ENCODE measurements at regions not wholly inside any gene's neighbourhood (a gene's known extent, or its start where the extent isn't known, plus 50 kb on each side); places are given as distances from the start of the nearest gene placed in this dataset.

- Histone ChIP-seq H3K4me3 (ENCODE audit: insufficient read depth, low read depth, low read length) (no peak overlapping the region), H3K79me2 (ENCODE audit: insufficient read depth, low read length) (no peaks in the 10 kb centered on the region), H3K27me3 (ENCODE audit: insufficient read depth, low read length) (no peaks in the 10 kb centered on the region), H3K4me1 (ENCODE audit: insufficient read depth, low read length) (no peaks in the 10 kb centered on the region), H4K20me1 (ENCODE audit: insufficient read depth, low read length) (no peaks in the 10 kb centered on the region), H3K4me2 (ENCODE audit: low read length) (no peak overlapping the region), H3K27ac (ENCODE audit: low read depth, low read length) (no peak overlapping the region), H3K9ac (ENCODE audit: low read length) (no peak overlapping the region), H2AFZ (ENCODE audit: low read depth, low read length) (no peak overlapping the region), H3K36me3 (ENCODE audit: insufficient read depth, low read length) (no peaks in the 10 kb centered on the region), H3K9me3 (ENCODE audit: insufficient read depth, low read depth, low read length) (no peaks in the 10 kb centered on the region)
- no peak for TF ChIP-seq EZH2 (IDR thresholded peaks at IDR 0.05; ENCODE audit: insufficient read depth, low read length)
- TF ChIP-seq CTCF (IDR thresholded peaks at IDR 0.05; ENCODE audit: insufficient read depth, low read depth, low read length), result no peak
- Mint-ChIP-seq H3K4me1 (ENCODE audit: low read depth, unreplicated experiment) (peaks cover 23% of the 10 kb centered on the region), H3K4me3 (ENCODE audit: unreplicated experiment) (no peak overlapping the region), H3K27me3 (ENCODE audit: low read depth, unreplicated experiment) (no peaks in the 10 kb centered on the region), H3K27ac (ENCODE audit: unreplicated experiment) (no peak overlapping the region), H3K36me3 (ENCODE audit: low read depth, unreplicated experiment) (no peaks in the 10 kb centered on the region), H3K9me3 (ENCODE audit: unreplicated experiment) (no peaks in the 10 kb centered on the region)
- FAIRE-seq (no peak), DNase-seq (ENCODE audit: low read depth) (peak; percentile 27)
Observed at GRCh38 chr5:88954511-88954910, 71.5 kb upstream of the MEF2C start.

GRCh38 chr5:88952996-88953643 lies 70.1 kb upstream of the MEF2C start:
- no peak overlapping the region for H3K27ac Mint-ChIP-seq (ENCODE audit: unreplicated experiment)
- H3K36me3 Mint-ChIP-seq (ENCODE audit: low read depth, unreplicated experiment), result no peaks in the 10 kb centered on the region
- Histone ChIP-seq H3K36me3 (ENCODE audit: insufficient read depth, low read length) (no peaks in the 10 kb centered on the region), H2AFZ (ENCODE audit: low read depth, low read length) (no peak overlapping the region), H4K20me1 (ENCODE audit: insufficient read depth, low read length) (no peaks in the 10 kb centered on the region), H3K4me3 (ENCODE audit: insufficient read depth, low read depth, low read length) (no peak overlapping the region), H3K9me3 (ENCODE audit: insufficient read depth, low read depth, low read length) (no peaks in the 10 kb centered on the region), H3K9ac (ENCODE audit: low read length) (no peak overlapping the region), H3K27me3 (ENCODE audit: insufficient read depth, low read length) (no peaks in the 10 kb centered on the region), H3K79me2 (ENCODE audit: insufficient read depth, low read length) (no peaks in the 10 kb centered on the region), H3K27ac (ENCODE audit: low read depth, low read length) (no peak overlapping the region), H3K4me2 (ENCODE audit: low read length) (no peak overlapping the region), H3K4me1 (ENCODE audit: insufficient read depth, low read length) (no peaks in the 10 kb centered on the region)
- no peaks in the 10 kb centered on the region for H3K9me3 Mint-ChIP-seq (ENCODE audit: unreplicated experiment)
- no peak for TF ChIP-seq EZH2 (IDR thresholded peaks at IDR 0.05; ENCODE audit: insufficient read depth, low read length)
- TF ChIP-seq CTCF (IDR thresholded peaks at IDR 0.05; ENCODE audit: insufficient read depth, low read depth, low read length), result no peak
- H3K27me3 Mint-ChIP-seq (ENCODE audit: low read depth, unreplicated experiment), result peaks cover 4% of the 10 kb centered on the region
- FAIRE-seq (no peak), DNase-seq (ENCODE audit: low read depth) (no peak)
- H3K4me1 Mint-ChIP-seq (ENCODE audit: low read depth, unreplicated experiment), result peaks cover 23% of the 10 kb centered on the region
- no peak overlapping the region for H3K4me3 Mint-ChIP-seq (ENCODE audit: unreplicated experiment)

- no peak overlapping the region for H3K4me2 ChIP-seq (ENCODE audit: low read length)
- H4K20me1 ChIP-seq (ENCODE audit: insufficient read depth, low read length), result no peaks in the 10 kb centered on the region
- no peak overlapping the region for H3K9ac ChIP-seq (ENCODE audit: low read length)
- no peaks in the 10 kb centered on the region for H3K27me3 ChIP-seq (ENCODE audit: insufficient read depth, low read length)
- no peaks in the 10 kb centered on the region for H3K4me1 ChIP-seq (ENCODE audit: insufficient read depth, low read length)
- Mint-ChIP-seq H3K36me3 (ENCODE audit: low read depth, unreplicated experiment) (no peaks in the 10 kb centered on the region), H3K9me3 (ENCODE audit: unreplicated experiment) (no peaks in the 10 kb centered on the region), H3K4me3 (ENCODE audit: unreplicated experiment) (no peak overlapping the region), H3K27ac (ENCODE audit: unreplicated experiment) (no peak overlapping the region), H3K27me3 (ENCODE audit: low read depth, unreplicated experiment) (peaks cover 4% of the 10 kb centered on the region), H3K4me1 (ENCODE audit: low read depth, unreplicated experiment) (peaks cover 23% of the 10 kb centered on the region)
- no peak for FAIRE-seq
- no peak overlapping the region for H3K4me3 ChIP-seq (ENCODE audit: insufficient read depth, low read depth, low read length)
- H3K9me3 ChIP-seq (ENCODE audit: insufficient read depth, low read depth, low read length), result no peaks in the 10 kb centered on the region
- TF ChIP-seq EZH2 (IDR thresholded peaks at IDR 0.05; ENCODE audit: insufficient read depth, low read length), result no peak
- TF ChIP-seq CTCF (IDR thresholded peaks at IDR 0.05; ENCODE audit: insufficient read depth, low read depth, low read length), result no peak
- no peak overlapping the region for H3K27ac ChIP-seq (ENCODE audit: low read depth, low read length)
- no peak overlapping the region for H2AFZ ChIP-seq (ENCODE audit: low read depth, low read length)
- DNase-seq (ENCODE audit: low read depth), result peak; percentile 8
- H3K36me3 ChIP-seq (ENCODE audit: insufficient read depth, low read length), result no peaks in the 10 kb centered on the region
- no peaks in the 10 kb centered on the region for H3K79me2 ChIP-seq (ENCODE audit: insufficient read depth, low read length)
Observed at GRCh38 chr5:88952344-88952743, 69.4 kb upstream of the MEF2C start.
